ENCODE measurements at regions not wholly inside any gene's neighbourhood (a gene's known extent, or its start where the extent isn't known, plus 50 kb on each side); places are given as distances from the start of the nearest gene placed in this dataset.

- intact Hi-C loops (cut with DNase I; ENCODE audit: low total_unique reads), result no loop called here
- TF ChIP-seq POLR2AphosphoS5 (IDR thresholded peaks at IDR 0.05) (no peak), POLR2A (IDR thresholded peaks at IDR 0.05) (no peak), CTCF (IDR thresholded peaks at IDR 0.05) (no peak)
- no peak overlapping the region for H3K4me3 ChIP-seq
Observed at GRCh38 chr5:156103155-156103885, 223.6 kb upstream of the SGCD start.

GRCh38 chr5:156109317-156110023 lies 217.5 kb upstream of the SGCD start:
- Histone ChIP-seq H3K36me3 (no peaks in the 10 kb centered on the region), H3K4me1 (no peaks in the 10 kb centered on the region), H3K27me3 (no peaks in the 10 kb centered on the region), H3K9me3 (no peaks in the 10 kb centered on the region), H3K4me3 (no peak overlapping the region), H3K27ac (no peak overlapping the region)
- intact Hi-C loops (cut with DNase I; ENCODE audit: low total_unique reads), result no loop called here
- TF ChIP-seq POLR2AphosphoS5 (IDR thresholded peaks at IDR 0.05) (no peak), CTCF (IDR thresholded peaks at IDR 0.05) (no peak), POLR2A (IDR thresholded peaks at IDR 0.05) (no peak)
- no peak for DNase-seq (ENCODE audit: low spot score in 2 of 2)

More at GRCh38 chr5:156103155-156103885, 223.6 kb upstream of the SGCD start:
- H3K27ac ChIP-seq, result no peak overlapping the region
- H3K4me1 ChIP-seq, result no peaks in the 10 kb centered on the region
- H3K27me3 ChIP-seq, result no peaks in the 10 kb centered on the region
- H3K36me3 ChIP-seq, result no peaks in the 10 kb centered on the region
- H3K9me3 ChIP-seq, result no peaks in the 10 kb centered on the region
- no peak for DNase-seq (ENCODE audit: low spot score in 2 of 2)

- Histone ChIP-seq H3K27me3 (no peaks in the 10 kb centered on the region), H3K36me3 (no peaks in the 10 kb centered on the region), H3K4me3 (no peak overlapping the region), H3K4me1 (no peaks in the 10 kb centered on the region), H3K9me3 (no peaks in the 10 kb centered on the region), H3K27ac (no peak overlapping the region)
- TF ChIP-seq POLR2A (IDR thresholded peaks at IDR 0.05) (no peak), POLR2AphosphoS5 (IDR thresholded peaks at IDR 0.05) (no peak), CTCF (IDR thresholded peaks at IDR 0.05) (no peak)
- DNase-seq (ENCODE audit: low spot score in 2 of 2), result no peak
- intact Hi-C loops (cut with DNase I; ENCODE audit: low total_unique reads), result no loop called here
Observed at GRCh38 chr5:156119692-156120091, 207.3 kb upstream of the SGCD start.

GRCh38 chr5:156120777-156121176 lies 206.2 kb upstream of the SGCD start:
- intact Hi-C loops (cut with DNase I; ENCODE audit: low total_unique reads), result no loop called here
- H3K27me3 ChIP-seq, result no peaks in the 10 kb centered on the region
- TF ChIP-seq POLR2A (IDR thresholded peaks at IDR 0.05), result no peak
- no peak for TF ChIP-seq POLR2AphosphoS5 (IDR thresholded peaks at IDR 0.05)
- no peak for TF ChIP-seq CTCF (IDR thresholded peaks at IDR 0.05)
- no peaks in the 10 kb centered on the region for H3K4me1 ChIP-seq
- no peak for DNase-seq (ENCODE audit: low spot score in 2 of 2)
- H3K4me3 ChIP-seq, result no peak overlapping the region
- no peaks in the 10 kb centered on the region for H3K9me3 ChIP-seq
- H3K36me3 ChIP-seq, result no peaks in the 10 kb centered on the region
- no peak overlapping the region for H3K27ac ChIP-seq

GRCh38 chr5:156121234-156121633 lies 205.7 kb upstream of the SGCD start:
- no peak overlapping the region for H3K4me3 ChIP-seq
- H3K4me1 ChIP-seq, result no peaks in the 10 kb centered on the region
- H3K27ac ChIP-seq, result no peak overlapping the region
- TF ChIP-seq CTCF (IDR thresholded peaks at IDR 0.05) (no peak), POLR2A (IDR thresholded peaks at IDR 0.05) (no peak)
- H3K27me3 ChIP-seq, result no peaks in the 10 kb centered on the region
- H3K9me3 ChIP-seq, result no peaks in the 10 kb centered on the region
- DNase-seq (ENCODE audit: low spot score in 2 of 2), result no peak
- intact Hi-C loops (cut with DNase I; ENCODE audit: low total_unique reads), result no loop called here
- H3K36me3 ChIP-seq, result no peaks in the 10 kb centered on the region
